Parathyroid adenoma (tissue), 2 donors: ENCODE measurements at regions not wholly inside any gene's neighbourhood (a gene's known extent, or its start where the extent isn't known, plus 50 kb on each side); places are given as distances from the start of the nearest gene placed in this dataset.

ENCODE experiments used
- H2AFZ ChIP-seq: fragments of 300-600 bp; sonication (generic); one replicate; pipeline ENCODE4 v1.7.0; 2017; ENCODE audit warnings: antibody characterized with exemption, mild to moderate bottlenecking
- H3K27ac ChIP-seq: fragments of 300-600 bp; sonication (generic); one replicate; pipeline ENCODE4 v1.7.0; 2017
- H3K27me3 ChIP-seq: fragments of 300-600 bp; sonication (generic); one replicate; pipeline ENCODE4 v1.7.0; 2017; ENCODE audit warnings: low read length; ENCODE audit not compliant: control insufficient read depth, insufficient read depth
- H3K36me3 ChIP-seq: fragments of 300-600 bp; sonication (generic); one replicate; pipeline ENCODE4 v1.7.0; 2017; ENCODE audit warnings: low read length; ENCODE audit not compliant: control insufficient read depth, insufficient read depth
- H3K4me1 ChIP-seq: fragments of 300-600 bp; sonication (generic); one replicate; pipeline ENCODE4 v1.7.0; 2017; ENCODE audit warnings: control low read depth
- H3K4me2 ChIP-seq: fragments of 300-600 bp; sonication (generic); one replicate; pipeline ENCODE4 v1.7.0; 2017; ENCODE audit warnings: low read length
- H3K4me3 ChIP-seq: fragments of 300-600 bp; sonication (generic); one replicate; pipeline ENCODE4 v1.7.0; 2017; ENCODE audit warnings: low read depth, low read length
- H3K79me2 ChIP-seq: fragments of 300-600 bp; sonication (generic); one replicate; pipeline ENCODE4 v1.7.0; 2017; ENCODE audit warnings: control low read depth
- H3K9ac ChIP-seq: fragments of 300-600 bp; sonication (generic); one replicate; pipeline ENCODE4 v1.7.0; 2017; ENCODE audit warnings: mild to moderate bottlenecking
- H3K9me3 ChIP-seq: fragments of 300-600 bp; sonication (generic); one replicate; pipeline ENCODE4 v1.7.0; 2017; ENCODE audit warnings: low read length; ENCODE audit not compliant: control insufficient read depth
- CTCF ChIP-seq: fragments of 300-600 bp; sonication (generic); IDR thresholded peaks from one replicate; pipeline ENCODE4 v1.7.0; 2017; ENCODE audit warnings: antibody characterized with exemption, mild to moderate bottlenecking
- donor health status: primary hyperparathyroidism.

DNA sequence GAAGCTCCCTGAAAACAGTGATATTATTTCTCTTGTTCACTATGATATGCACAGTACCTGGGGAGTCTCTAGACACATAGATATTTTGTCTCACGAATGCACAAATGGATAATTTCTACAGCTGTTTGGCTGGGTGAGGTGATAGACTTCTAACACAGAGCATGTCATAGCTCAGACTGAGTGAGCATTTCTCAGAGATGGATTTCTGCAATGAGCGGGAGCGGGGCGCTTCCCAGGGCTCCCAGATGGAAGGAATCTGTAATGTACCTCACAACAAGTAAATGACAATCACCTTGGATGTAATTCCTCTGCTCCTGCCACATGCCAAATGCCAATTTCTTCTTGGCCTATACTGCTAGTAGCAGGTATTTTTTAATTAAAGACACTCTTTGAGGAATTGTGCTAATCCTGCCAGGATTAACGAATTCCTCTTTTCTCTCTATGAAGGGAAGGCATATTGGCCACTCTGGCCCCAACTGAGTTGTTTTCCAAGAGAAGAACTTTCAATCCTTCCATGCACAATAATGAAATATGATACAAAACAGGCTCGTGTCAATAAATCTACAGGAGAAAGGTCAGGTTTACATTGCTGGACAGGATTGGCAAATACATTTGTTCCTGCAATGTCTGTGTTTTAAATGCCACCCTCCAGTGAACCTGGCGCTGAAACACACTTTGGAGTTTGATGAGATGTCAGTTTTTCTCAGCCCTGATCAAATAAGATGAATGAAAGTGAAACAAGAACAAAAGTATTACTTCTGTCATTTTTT is 185.3 kb downstream of the CBLN1 start:
- H3K9ac ChIP-seq, result no peak overlapping the region
- H3K4me1 ChIP-seq, result no peaks in the 10 kb centered on the region
- H3K4me2 ChIP-seq, result no peak overlapping the region
- no peaks in the 10 kb centered on the region for H3K79me2 ChIP-seq
- no peaks in the 10 kb centered on the region for H3K36me3 ChIP-seq
- no peak overlapping the region for H3K4me3 ChIP-seq
- no peaks in the 10 kb centered on the region for H3K27me3 ChIP-seq
- no peaks in the 10 kb centered on the region for H3K9me3 ChIP-seq
- no peak for TF ChIP-seq CTCF
- H3K27ac ChIP-seq, result no peak overlapping the region
- no peak overlapping the region for H2AFZ ChIP-seq

DNA sequence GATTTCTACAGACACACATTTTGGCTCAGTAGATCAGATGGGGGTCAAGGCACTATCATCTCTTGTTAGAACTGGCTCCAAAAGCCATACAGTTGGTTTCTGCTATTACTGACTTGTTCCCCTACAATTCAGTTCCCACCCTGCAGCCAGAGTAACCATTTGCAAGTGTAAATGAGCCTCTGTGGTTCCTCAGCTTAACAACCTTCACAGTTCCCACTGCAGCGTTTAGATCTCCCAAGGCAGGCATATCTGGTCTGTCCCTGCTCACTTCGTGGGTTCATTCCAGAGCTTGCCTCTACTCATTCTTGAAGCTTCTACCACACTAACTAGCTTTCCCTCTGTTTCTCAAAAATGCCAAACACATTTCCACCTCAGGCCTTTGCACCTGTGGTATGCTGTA is 186.1 kb downstream of the CBLN1 start:
- Histone ChIP-seq H3K36me3 (no peaks in the 10 kb centered on the region), H3K27me3 (no peaks in the 10 kb centered on the region), H3K4me3 (no peak overlapping the region), H3K4me2 (no peak overlapping the region), H3K9me3 (no peaks in the 10 kb centered on the region), H3K79me2 (no peaks in the 10 kb centered on the region), H3K4me1 (no peaks in the 10 kb centered on the region), H3K27ac (no peak overlapping the region), H2AFZ (no peak overlapping the region), H3K9ac (no peak overlapping the region)
- no peak for TF ChIP-seq CTCF

GRCh38 chr16:49094471-49094870 is 187.2 kb downstream of the CBLN1 start:
- no peak for TF ChIP-seq CTCF
- Histone ChIP-seq H3K4me3 (no peak overlapping the region), H3K36me3 (no peaks in the 10 kb centered on the region), H2AFZ (no peak overlapping the region), H3K79me2 (no peaks in the 10 kb centered on the region), H3K27ac (no peak overlapping the region), H3K27me3 (no peaks in the 10 kb centered on the region), H3K9ac (no peak overlapping the region), H3K4me2 (no peak overlapping the region), H3K4me1 (no peaks in the 10 kb centered on the region), H3K9me3 (no peaks in the 10 kb centered on the region)

DNA sequence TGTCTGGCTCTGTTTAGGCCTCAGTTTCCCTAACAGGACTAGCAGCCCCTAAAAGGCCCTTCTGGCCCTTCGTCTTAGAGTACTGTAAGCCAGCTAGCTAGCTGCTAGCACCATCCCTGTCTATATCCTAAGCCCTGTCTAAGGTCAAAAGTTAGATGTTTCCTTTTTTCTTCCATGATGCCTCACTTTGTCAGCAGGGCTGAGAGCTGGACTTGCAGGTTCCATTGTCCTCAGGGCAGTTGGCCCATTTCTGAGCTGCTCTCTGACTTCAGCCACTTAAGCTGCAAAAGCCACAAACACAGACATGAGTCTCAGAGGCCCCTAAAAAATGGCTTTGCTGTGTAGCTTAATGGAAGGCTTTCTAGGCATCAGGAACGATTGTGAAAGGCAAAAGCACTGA is 187.7 kb downstream of the CBLN1 start:
- Histone ChIP-seq H3K79me2 (no peaks in the 10 kb centered on the region), H3K4me1 (no peaks in the 10 kb centered on the region), H3K4me2 (no peak overlapping the region), H2AFZ (no peak overlapping the region), H3K9me3 (no peaks in the 10 kb centered on the region), H3K4me3 (no peak overlapping the region), H3K36me3 (no peaks in the 10 kb centered on the region), H3K27ac (no peak overlapping the region), H3K27me3 (no peaks in the 10 kb centered on the region), H3K9ac (no peak overlapping the region)
- TF ChIP-seq CTCF, result no peak

DNA sequence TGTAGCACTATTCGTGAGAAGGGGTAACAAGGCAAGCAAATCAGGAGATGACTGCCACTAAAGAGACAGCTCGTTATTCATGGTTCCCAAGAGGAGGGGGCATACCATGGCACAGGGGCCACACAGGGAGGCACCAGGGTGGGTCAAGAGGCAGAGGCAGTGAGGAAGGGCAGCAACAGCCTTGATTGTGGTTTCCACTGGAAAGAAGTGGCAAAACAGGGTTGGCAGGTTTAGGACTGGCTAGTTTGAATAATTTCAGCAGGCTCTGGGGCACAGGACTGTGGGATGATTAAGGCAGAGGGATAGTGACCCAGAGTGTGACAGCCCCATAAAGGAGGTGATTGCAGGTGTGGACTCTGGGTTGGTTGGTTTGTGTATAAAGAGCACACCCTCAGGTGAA is 188.9 kb downstream of the CBLN1 start:
- no peaks in the 10 kb centered on the region for H3K79me2 ChIP-seq
- TF ChIP-seq CTCF, result no peak
- H3K4me1 ChIP-seq, result no peaks in the 10 kb centered on the region
- no peaks in the 10 kb centered on the region for H3K9me3 ChIP-seq
- no peak overlapping the region for H3K4me2 ChIP-seq
- H3K36me3 ChIP-seq, result no peaks in the 10 kb centered on the region
- H3K27ac ChIP-seq, result no peak overlapping the region
- H3K4me3 ChIP-seq, result no peak overlapping the region
- H3K27me3 ChIP-seq, result no peaks in the 10 kb centered on the region
- H3K9ac ChIP-seq, result no peak overlapping the region
- no peak overlapping the region for H2AFZ ChIP-seq
